Neural crest cell (in vitro differentiated cells): ENCODE measurements at regions not wholly inside any gene's neighbourhood (a gene's known extent, or its start where the extent isn't known, plus 50 kb on each side); places are given as distances from the start of the nearest gene placed in this dataset.

ENCODE experiments used
- DNase-seq: peaks from one replicate; pipeline ENCODE4 v3.0.0; 2021; ENCODE audit warnings: low read depth, mixed read lengths, low spot score
- H3K27ac Mint-ChIP-seq: one replicate; pipeline ENCODE4 v1.8.0; 2021; ENCODE audit warnings: mild to moderate bottlenecking, mixed read lengths; ENCODE audit not compliant: unreplicated experiment
- H3K27me3 Mint-ChIP-seq: 2 replicates; pipeline ENCODE4 v1.8.0; 2021; ENCODE audit warnings: low read depth, mild to moderate bottlenecking, mixed read lengths
- H3K36me3 Mint-ChIP-seq: 2 replicates; pipeline ENCODE4 v1.8.0; 2021; ENCODE audit warnings: low read depth, mild to moderate bottlenecking, mixed read lengths
- H3K4me1 Mint-ChIP-seq: 2 replicates; pipeline ENCODE4 v1.8.0; 2021; ENCODE audit warnings: mixed read lengths
- H3K4me3 Mint-ChIP-seq: one replicate; pipeline ENCODE4 v1.8.0; 2021; ENCODE audit warnings: mild to moderate bottlenecking, mixed read lengths
- H3K9me3 Mint-ChIP-seq: 2 replicates; pipeline ENCODE4 v1.8.0; 2021; ENCODE audit warnings: mixed read lengths
- CTCF ChIP-seq: fragments of 200-600 bp; sonication (generic); conservative IDR thresholded peaks from 2 replicates; pipeline ENCODE4 v1.5.0; 2021; ENCODE audit warnings: antibody characterized with exemption, mild to moderate bottlenecking

GRCh38 chr2:41668529-41668928 lies 379.3 kb upstream of the PKDCC start:
- no peak for TF ChIP-seq CTCF
- no peaks in the 10 kb centered on the region for H3K36me3 Mint-ChIP-seq
- H3K9me3 Mint-ChIP-seq, result no peaks in the 10 kb centered on the region
- H3K27me3 Mint-ChIP-seq, result no peaks in the 10 kb centered on the region
- H3K4me1 Mint-ChIP-seq, result peaks cover 7% of the 10 kb centered on the region
- no peak overlapping the region for H3K4me3 Mint-ChIP-seq
- H3K27ac Mint-ChIP-seq, result no peak overlapping the region
- DNase-seq, result no peak

DNA sequence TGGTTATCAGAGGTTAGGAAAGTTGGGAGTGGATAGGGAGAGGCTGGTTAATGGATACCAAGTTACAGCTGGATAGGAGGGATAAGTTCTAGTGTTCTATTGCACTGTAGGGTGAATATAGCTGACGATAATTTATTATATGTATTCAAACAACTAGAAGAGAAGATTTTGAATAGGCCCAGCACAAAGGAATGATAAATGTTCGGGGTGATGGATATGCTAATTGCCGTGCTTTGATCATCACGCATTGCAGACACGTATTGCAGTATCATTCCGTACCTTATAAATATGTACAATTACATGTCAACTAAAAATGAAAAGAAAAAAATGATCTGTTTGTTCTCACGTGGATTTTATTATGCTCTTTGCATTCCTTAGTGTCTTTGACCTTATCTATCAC lies 369.2 kb upstream of the PKDCC start:
- H3K27ac Mint-ChIP-seq, result no peak overlapping the region
- no peaks in the 10 kb centered on the region for H3K27me3 Mint-ChIP-seq
- H3K4me1 Mint-ChIP-seq, result no peaks in the 10 kb centered on the region
- H3K36me3 Mint-ChIP-seq, result no peaks in the 10 kb centered on the region
- no peaks in the 10 kb centered on the region for H3K9me3 Mint-ChIP-seq
- no peak for DNase-seq
- no peak overlapping the region for H3K4me3 Mint-ChIP-seq
- TF ChIP-seq CTCF, result no peak

DNA sequence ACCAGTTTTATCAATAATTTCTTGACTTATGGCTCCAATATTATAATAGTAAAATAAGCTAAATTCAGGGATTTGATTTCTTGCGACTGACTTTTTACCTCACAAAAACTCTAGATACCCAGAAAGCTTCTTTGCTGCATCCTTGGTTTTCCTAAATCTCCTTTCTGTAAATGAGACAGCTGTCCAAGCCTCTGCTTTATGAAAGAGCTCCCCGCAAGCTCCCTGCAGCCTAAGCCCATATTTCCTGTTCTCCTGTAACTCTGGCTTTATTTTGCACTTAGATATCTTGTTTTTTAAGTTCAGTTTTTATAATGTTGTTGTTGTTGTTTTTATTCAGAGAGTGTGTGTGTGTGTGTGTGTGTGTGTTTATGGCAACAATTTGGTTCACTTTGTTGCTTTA lies 361.7 kb upstream of the PKDCC start:
- DNase-seq, result no peak
- no peak for TF ChIP-seq CTCF
- no peaks in the 10 kb centered on the region for H3K27me3 Mint-ChIP-seq
- no peak overlapping the region for H3K27ac Mint-ChIP-seq
- no peaks in the 10 kb centered on the region for H3K4me1 Mint-ChIP-seq
- H3K36me3 Mint-ChIP-seq, result no peaks in the 10 kb centered on the region
- no peak overlapping the region for H3K4me3 Mint-ChIP-seq
- peaks cover 3% of the 10 kb centered on the region for H3K9me3 Mint-ChIP-seq

DNA sequence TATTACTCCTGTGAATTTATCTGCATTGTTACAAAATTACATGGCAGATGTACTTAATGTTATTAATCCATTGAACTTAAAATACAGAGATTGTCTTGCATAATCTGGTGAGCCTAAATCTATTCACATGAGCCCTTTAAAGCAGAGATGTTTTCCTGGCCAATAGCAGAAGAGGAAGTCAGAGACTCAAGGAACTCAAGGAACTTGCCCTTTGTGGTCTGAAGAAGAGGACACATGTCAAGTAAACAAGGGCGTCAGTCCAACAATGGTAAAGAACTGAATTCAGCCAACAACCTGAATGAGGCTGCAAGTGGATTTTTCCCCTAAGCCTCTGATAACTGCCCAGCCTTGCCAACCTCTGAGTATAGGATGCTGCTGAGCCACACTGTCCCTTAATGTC lies 356.3 kb upstream of the PKDCC start:
- H3K27me3 Mint-ChIP-seq, result no peaks in the 10 kb centered on the region
- no peak for TF ChIP-seq CTCF
- peaks cover 12% of the 10 kb centered on the region for H3K4me1 Mint-ChIP-seq

DNA sequence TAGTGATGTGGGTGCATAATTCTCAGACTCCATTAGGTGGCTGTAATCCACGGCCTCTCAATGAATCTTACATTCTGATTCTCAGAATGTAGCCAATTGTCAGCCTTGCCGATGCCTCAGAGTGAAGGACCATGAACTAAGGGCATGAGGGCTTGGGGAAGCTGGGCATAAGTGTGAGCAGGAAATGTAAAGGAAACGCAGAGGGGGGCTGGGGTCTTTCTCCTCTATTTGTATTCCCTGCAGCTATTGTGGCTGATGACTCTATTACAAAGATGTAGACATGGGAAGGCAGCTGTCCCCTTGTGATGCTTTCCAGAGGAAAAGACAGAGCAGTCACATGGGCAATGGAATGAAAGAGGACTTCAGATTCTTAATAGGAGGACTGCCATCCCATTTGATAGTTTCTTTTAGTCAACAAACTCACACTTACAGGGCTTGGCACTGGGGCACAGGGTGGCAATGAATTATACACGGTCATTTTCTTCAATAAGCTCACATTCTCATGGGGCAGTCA lies 353.2 kb upstream of the PKDCC start:
- no peaks in the 10 kb centered on the region for H3K36me3 Mint-ChIP-seq
- H3K4me3 Mint-ChIP-seq, result no peak overlapping the region
- no peaks in the 10 kb centered on the region for H3K27me3 Mint-ChIP-seq

More for the DNA sequence above, 356.3 kb upstream of the PKDCC start:
- H3K36me3 Mint-ChIP-seq, result no peaks in the 10 kb centered on the region
- no peak overlapping the region for H3K4me3 Mint-ChIP-seq
- no peak overlapping the region for H3K27ac Mint-ChIP-seq
- no peak for DNase-seq
- no peaks in the 10 kb centered on the region for H3K9me3 Mint-ChIP-seq

More for the DNA sequence above, 353.2 kb upstream of the PKDCC start:
- Mint-ChIP-seq H3K4me1 (peaks cover 19% of the 10 kb centered on the region), H3K9me3 (no peaks in the 10 kb centered on the region), H3K27ac (no peak overlapping the region)
- TF ChIP-seq CTCF, result no peak
- DNase-seq, result no peak
